ENCODE measurements at regions not wholly inside any gene's neighbourhood (a gene's known extent, or its start where the extent isn't known, plus 50 kb on each side); places are given as distances from the start of the nearest gene placed in this dataset.
"Not testable (repeated sequence)": the region's sequence is repeated elsewhere in the genome, so short reads cannot be mapped to it uniquely, and the experiment has no call there.

- no peak overlapping the region for H3K4me3 Mint-ChIP-seq
- H3K36me3 Mint-ChIP-seq: no peaks in the 10 kb centered on the region
- no peak overlapping the region for H3K27ac Mint-ChIP-seq
- H3K9me3 Mint-ChIP-seq: peaks cover 0 to 3% (median 0%) of the 10 kb centered on the region in 3 donors
- no peaks in the 10 kb centered on the region for H3K4me1 Mint-ChIP-seq
- no peaks in the 10 kb centered on the region for H3K27me3 Mint-ChIP-seq
These were observed 743.1 kb upstream of the B3GALT2 start for GRCh38 chr1:193929374-193930033.

- no peak overlapping the region for H3K4me3 Mint-ChIP-seq
- H3K27ac Mint-ChIP-seq: no peak overlapping the region
- peaks cover 0 to 3% (median 0%) of the 10 kb centered on the region in 3 donors for H3K9me3 Mint-ChIP-seq
- H3K4me1 Mint-ChIP-seq: no peaks in the 10 kb centered on the region
- no peaks in the 10 kb centered on the region for H3K36me3 Mint-ChIP-seq
- H3K27me3 Mint-ChIP-seq: no peaks in the 10 kb centered on the region
These were observed 741.1 kb upstream of the B3GALT2 start for GRCh38 chr1:193927550-193927949.

DNA sequence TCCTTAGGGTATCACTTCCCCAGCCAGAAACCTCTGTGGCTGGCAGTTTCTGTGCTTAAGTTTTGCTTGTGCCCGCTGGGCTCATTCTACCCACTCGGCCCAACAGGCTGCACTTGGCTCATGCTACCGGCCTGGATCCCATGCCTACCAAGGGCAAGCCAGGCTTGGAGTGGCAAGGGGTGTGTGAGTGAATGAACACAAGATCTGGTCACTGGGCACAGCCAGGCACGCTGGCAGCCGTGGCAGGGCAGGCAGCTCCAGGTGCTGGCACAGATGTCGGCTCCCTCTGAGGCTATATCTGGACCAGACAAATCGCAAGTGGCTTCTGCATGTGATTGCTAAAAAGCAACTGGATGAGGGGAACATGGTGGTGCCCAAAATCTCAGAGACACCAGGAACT is 740.5 kb upstream of the B3GALT2 start:
- Mint-ChIP-seq H3K4me1 (no peaks in the 10 kb centered on the region), H3K9me3 (peaks cover 0 to 3% (median 0%) of the 10 kb centered on the region in 3 donors), H3K27ac (no peak overlapping the region), H3K27me3 (no peaks in the 10 kb centered on the region), H3K4me3 (no peak overlapping the region), H3K36me3 (no peaks in the 10 kb centered on the region)

DNA sequence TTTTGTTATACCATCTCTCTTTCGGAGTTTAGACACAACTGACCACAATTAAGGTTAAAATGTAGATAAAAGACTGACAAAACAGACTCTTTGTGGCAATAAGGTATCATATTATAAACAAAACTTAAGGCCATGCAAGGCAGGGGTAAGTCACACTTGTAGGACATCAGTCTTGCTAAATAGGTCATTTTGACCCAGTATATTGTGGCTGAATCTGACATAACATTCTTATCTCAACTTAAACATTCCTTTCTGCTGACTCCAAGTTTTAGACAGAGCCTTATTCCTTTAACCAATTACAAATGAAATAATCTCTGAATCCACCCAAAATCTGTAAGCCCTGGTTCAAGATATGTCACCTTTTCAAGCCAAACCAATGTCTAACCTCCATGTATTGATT is 733.4 kb upstream of the B3GALT2 start:
- no peak overlapping the region for H3K4me3 Mint-ChIP-seq
- no peaks in the 10 kb centered on the region for H3K27me3 Mint-ChIP-seq
- no peaks in the 10 kb centered on the region for H3K4me1 Mint-ChIP-seq
- peaks cover 0 to 4% (median 1%) of the 10 kb centered on the region in 3 donors for H3K9me3 Mint-ChIP-seq
- H3K36me3 Mint-ChIP-seq: no peaks in the 10 kb centered on the region
- peak overlapping the region in 1 of 3 donors; percentile 61 for H3K27ac Mint-ChIP-seq

GRCh38 chr1:193916452-193916851 is 730.0 kb upstream of the B3GALT2 start:
- no peaks in the 10 kb centered on the region for H3K4me1 Mint-ChIP-seq
- no peak overlapping the region for H3K27ac Mint-ChIP-seq
- H3K4me3 Mint-ChIP-seq: no peak overlapping the region
- no peaks in the 10 kb centered on the region for H3K36me3 Mint-ChIP-seq
- peaks cover 0 to 1% (median 0%) of the 10 kb centered on the region in 3 donors for H3K9me3 Mint-ChIP-seq
- H3K27me3 Mint-ChIP-seq: no peaks in the 10 kb centered on the region

DNA sequence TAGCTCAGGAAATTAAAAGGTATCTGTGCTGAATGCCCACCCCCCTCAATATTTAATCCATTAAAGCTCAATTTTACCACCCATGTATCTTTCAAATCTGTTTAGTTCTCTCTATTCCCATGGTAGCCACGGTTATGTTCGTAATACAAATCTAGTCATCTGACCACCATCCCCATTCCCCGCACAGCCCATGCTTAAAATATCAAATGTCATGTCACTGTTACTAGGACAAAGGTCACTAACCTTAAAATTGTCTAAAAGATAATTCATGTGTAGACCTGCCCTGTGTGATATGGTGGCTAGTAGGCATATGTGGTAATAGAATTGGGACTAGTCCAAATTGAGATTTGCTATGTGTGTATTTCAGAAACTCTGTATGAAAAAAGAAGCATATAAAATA is 728.5 kb upstream of the B3GALT2 start:
- H3K9me3 Mint-ChIP-seq: peaks cover 0 to 2% (median 1%) of the 10 kb centered on the region in 3 donors
- H3K4me3 Mint-ChIP-seq: no peak overlapping the region
- H3K4me1 Mint-ChIP-seq: no peaks in the 10 kb centered on the region
- no peaks in the 10 kb centered on the region for H3K36me3 Mint-ChIP-seq
- H3K27me3 Mint-ChIP-seq: no peaks in the 10 kb centered on the region
- H3K27ac Mint-ChIP-seq: no peak overlapping the region

DNA sequence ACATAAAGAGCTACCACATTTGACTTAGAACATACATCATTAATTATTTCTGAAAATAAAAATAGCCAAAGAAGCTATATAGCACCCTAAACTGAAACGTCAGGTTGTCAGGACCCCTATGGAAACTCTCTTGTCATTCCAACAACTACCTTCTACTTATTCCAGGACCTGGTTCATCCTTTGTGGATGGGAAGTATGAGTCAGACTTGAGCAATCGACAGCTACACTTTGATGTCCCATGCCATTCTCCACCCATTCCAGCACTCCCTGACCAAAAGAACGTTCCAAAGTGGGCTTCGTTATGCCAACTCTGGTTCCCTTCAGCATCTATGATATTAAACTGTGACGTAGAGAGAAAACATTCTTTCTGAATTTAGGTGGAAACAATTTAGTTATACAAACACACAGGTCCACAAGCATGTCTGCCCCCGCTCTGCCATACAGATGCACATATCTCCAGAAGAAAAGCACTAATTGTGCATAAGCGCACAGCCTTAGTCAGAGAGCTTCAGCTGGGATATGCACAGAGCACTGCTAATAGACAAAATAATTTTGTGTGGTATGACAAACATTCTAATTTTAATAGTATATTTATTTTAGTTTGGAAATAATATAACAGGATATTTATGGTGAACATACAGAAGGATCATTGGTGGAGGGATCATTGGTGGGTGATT is 723.1 kb upstream of the B3GALT2 start:
- Mint-ChIP-seq H3K27me3 (no peaks in the 10 kb centered on the region), H3K4me1 (no peaks in the 10 kb centered on the region), H3K36me3 (no peaks in the 10 kb centered on the region), H3K27ac (no peak overlapping the region), H3K9me3 (peaks cover 0 to 2% (median 0%) of the 10 kb centered on the region in 3 donors), H3K4me3 (no peak overlapping the region)

- no peak overlapping the region for H3K4me3 Mint-ChIP-seq
- H3K27ac Mint-ChIP-seq: no peak overlapping the region
- no peaks in the 10 kb centered on the region for H3K4me1 Mint-ChIP-seq
- no peaks in the 10 kb centered on the region for H3K27me3 Mint-ChIP-seq
- H3K36me3 Mint-ChIP-seq: no peaks in the 10 kb centered on the region
- no peaks in the 10 kb centered on the region for H3K9me3 Mint-ChIP-seq
These were observed 719.1 kb upstream of the B3GALT2 start for GRCh38 chr1:193905288-193906085.

- Mint-ChIP-seq H3K27me3 (no peaks in the 10 kb centered on the region), H3K4me1 (no peaks in the 10 kb centered on the region), H3K4me3 (no peak overlapping the region), H3K9me3 (peaks cover 0 to 4% (median 2%) of the 10 kb centered on the region in 3 donors), H3K36me3 (no peaks in the 10 kb centered on the region), H3K27ac (no peak overlapping the region)
These were observed 705.4 kb upstream of the B3GALT2 start for GRCh38 chr1:193891788-193892187.

DNA sequence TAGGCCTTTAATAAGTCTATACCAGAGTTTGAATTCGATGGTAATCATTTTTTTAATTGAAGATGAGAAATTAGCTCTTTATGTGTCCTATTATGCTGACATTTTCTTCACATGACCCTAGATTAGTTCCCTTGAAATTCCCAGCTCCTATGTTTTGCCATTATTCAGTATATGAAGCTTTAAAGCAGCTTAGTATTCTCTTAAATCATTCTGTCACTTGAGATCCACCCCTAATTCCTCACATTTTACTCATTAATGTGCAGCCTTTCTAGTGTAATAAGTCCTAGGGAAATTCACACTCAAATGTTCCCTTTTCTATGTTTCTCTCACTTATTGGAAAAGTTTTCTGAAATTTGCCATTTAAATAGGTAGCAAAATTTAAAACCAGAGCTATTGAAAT is 704.5 kb upstream of the B3GALT2 start:
- no peaks in the 10 kb centered on the region for H3K27me3 Mint-ChIP-seq
- H3K4me1 Mint-ChIP-seq: no peaks in the 10 kb centered on the region
- H3K4me3 Mint-ChIP-seq: no peak overlapping the region
- no peak overlapping the region for H3K27ac Mint-ChIP-seq
- peaks cover 0 to 4% (median 2%) of the 10 kb centered on the region in 3 donors for H3K9me3 Mint-ChIP-seq
- no peaks in the 10 kb centered on the region for H3K36me3 Mint-ChIP-seq

DNA sequence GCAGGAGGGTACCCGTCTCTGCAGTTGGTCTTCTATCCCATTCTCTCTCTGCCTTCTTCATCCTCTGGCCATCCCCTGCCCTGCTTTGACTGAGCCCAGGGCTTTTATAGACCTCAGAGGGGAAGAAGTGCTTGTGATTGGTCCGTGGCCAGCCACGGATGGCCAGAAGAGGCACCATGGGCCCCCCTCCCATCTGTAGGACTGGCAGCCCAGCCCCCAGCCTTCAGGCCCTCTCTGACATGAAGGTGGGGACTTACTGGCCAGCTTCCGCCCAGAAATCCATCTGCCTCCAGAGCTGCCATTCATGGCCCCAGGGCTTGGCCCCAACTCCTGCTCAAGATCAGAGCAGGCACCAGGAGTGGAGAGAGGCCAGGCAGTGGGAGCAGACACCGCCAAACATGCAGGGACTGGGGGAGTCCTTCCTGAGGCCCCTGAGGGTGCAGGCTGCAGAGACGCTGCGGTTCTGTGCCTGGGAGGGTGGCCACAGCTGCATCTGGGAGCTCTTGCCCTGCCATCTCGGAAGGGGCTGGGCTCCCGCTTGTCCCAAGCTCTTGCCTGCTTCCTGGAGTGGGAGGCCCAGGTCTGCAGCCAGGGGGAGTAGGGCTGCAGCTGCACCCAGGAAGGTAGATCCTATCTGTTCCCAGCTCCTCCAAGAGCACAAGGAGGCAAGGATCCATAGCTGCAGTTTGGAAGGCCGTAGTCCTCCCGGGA is 698.6 kb upstream of the B3GALT2 start:
- H3K36me3 Mint-ChIP-seq: no peaks in the 10 kb centered on the region
- peaks cover 0 to 4% (median 2%) of the 10 kb centered on the region in 3 donors for H3K9me3 Mint-ChIP-seq
- H3K27me3 Mint-ChIP-seq: no peaks in the 10 kb centered on the region
- H3K4me1 Mint-ChIP-seq: no peaks in the 10 kb centered on the region
- no peak overlapping the region for H3K27ac Mint-ChIP-seq
- no peak overlapping the region for H3K4me3 Mint-ChIP-seq

- not testable (repeated sequence) for H3K36me3 Mint-ChIP-seq, H3K4me3 Mint-ChIP-seq, H3K4me1 Mint-ChIP-seq, H3K27ac Mint-ChIP-seq, H3K27me3 Mint-ChIP-seq
- H3K9me3 Mint-ChIP-seq: peaks cover 4 to 11% (median 7%) of the 10 kb centered on the region in 3 donors
These were observed 691.5 kb upstream of the B3GALT2 start for GRCh38 chr1:193877920-193878319.

- H3K4me1 Mint-ChIP-seq: no peaks in the 10 kb centered on the region
- no peaks in the 10 kb centered on the region for H3K27me3 Mint-ChIP-seq
- no peak overlapping the region for H3K4me3 Mint-ChIP-seq
- peaks cover 5% of the 10 kb centered on the region for H3K36me3 Mint-ChIP-seq
- peaks cover 2 to 3% (median 3%) of the 10 kb centered on the region in 3 donors for H3K9me3 Mint-ChIP-seq
- H3K27ac Mint-ChIP-seq: no peak overlapping the region
These were observed 682.0 kb upstream of the B3GALT2 start for GRCh38 chr1:193868425-193868824.

DNA sequence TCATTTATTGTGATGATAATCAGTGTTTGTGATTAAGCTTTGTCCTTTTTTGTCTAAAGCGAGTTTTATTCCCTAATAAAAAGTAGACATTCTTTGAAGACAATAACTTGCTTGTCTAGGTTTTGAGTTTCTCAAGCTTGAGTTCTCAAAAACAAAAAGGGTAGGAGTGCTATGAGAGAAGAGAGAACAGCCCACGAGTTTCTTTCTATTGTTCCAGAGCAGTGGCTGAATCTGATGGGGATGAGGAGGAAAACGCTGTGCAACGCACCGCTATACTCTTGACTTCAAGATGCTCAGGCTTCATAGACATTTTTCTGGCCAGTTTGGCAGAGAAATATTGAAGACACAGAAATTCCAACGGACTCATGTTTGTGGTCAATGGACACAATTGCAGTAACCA is 669.8 kb upstream of the B3GALT2 start:
- Mint-ChIP-seq H3K27me3 (no peaks in the 10 kb centered on the region), H3K4me1 (no peaks in the 10 kb centered on the region), H3K27ac (no peak overlapping the region)

DNA sequence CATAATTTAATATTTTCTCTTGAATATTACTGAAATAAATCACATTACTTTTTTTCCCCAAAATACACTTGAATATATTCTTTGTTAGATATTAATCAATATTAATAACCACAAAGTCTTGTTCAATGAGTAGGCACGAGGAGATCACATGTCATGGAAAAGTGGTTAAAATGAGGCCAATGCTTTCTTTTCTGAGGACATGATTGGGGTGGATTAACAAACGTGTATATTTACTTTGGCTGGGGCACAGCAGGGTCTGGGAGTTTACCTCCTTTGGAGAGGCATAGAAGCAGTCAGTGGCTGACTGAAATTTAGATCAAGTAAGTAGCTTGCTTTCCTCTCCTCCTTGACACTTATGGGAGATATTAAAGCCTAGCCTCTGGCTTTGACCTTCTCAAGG is 664.3 kb upstream of the B3GALT2 start:
- H3K36me3 Mint-ChIP-seq: no peaks in the 10 kb centered on the region
- H3K4me1 Mint-ChIP-seq: no peaks in the 10 kb centered on the region
- no peak overlapping the region for H3K27ac Mint-ChIP-seq
- H3K27me3 Mint-ChIP-seq: no peaks in the 10 kb centered on the region
- no peak overlapping the region for H3K4me3 Mint-ChIP-seq
- peaks cover 0 to 9% (median 0%) of the 10 kb centered on the region in 3 donors for H3K9me3 Mint-ChIP-seq

More for the DNA sequence above, 669.8 kb upstream of the B3GALT2 start:
- Mint-ChIP-seq H3K9me3 (peaks cover 0 to 9% (median 0%) of the 10 kb centered on the region in 3 donors), H3K4me3 (no peak overlapping the region), H3K36me3 (no peaks in the 10 kb centered on the region)
